Liver (tissue), 8 donors: ENCODE measurements at regions not wholly inside any gene's neighbourhood (a gene's known extent, or its start where the extent isn't known, plus 50 kb on each side); places are given as distances from the start of the nearest gene placed in this dataset.
A peak's percentile ranks its signal among the peaks of the same experiment; 100 is the strongest.

Source experiments
- DNase-seq: peaks from one replicate; pipeline ENCODE4 v3.0.0-alpha.2; 2017; ENCODE audit warnings: low spot score
- H3K27ac ChIP-seq, 2 donors: one replicate each; pipeline ENCODE4 v1.7.0; 2013; ENCODE audit warnings: inconsistent platforms in 2 of 2, low read length in 2 of 2, control low read depth in 1 of 2, low read depth in 1 of 2, mild to moderate bottlenecking in 1 of 2
- H3K27me3 ChIP-seq, 4 donors: one replicate each; pipeline versions ENCODE4 v1.6.1 to v1.7.0; 2013; ENCODE audit warnings: low read length in 3 of 4, inconsistent platforms in 1 of 4, mild to moderate bottlenecking in 1 of 4, moderate library complexity in 1 of 4; ENCODE audit not compliant: control insufficient read depth in 4 of 4, insufficient read depth in 4 of 4
- H3K36me3 ChIP-seq, 4 donors: one replicate each; pipeline versions ENCODE4 v1.6.1 to v1.7.0; 2013; ENCODE audit warnings: low read length in 3 of 4, mild to moderate bottlenecking in 3 of 4, low read depth in 1 of 4, moderate library complexity in 1 of 4; ENCODE audit not compliant: control insufficient read depth in 4 of 4, insufficient read depth in 3 of 4
- H3K4me1 ChIP-seq, 4 donors: one replicate each; pipeline versions ENCODE4 v1.6.1 to v1.7.0; 2013; ENCODE audit warnings: low read length in 3 of 4, mild to moderate bottlenecking in 3 of 4, moderate library complexity in 1 of 4; ENCODE audit not compliant: control insufficient read depth in 4 of 4, insufficient read depth in 4 of 4
- H3K4me3 ChIP-seq, 3 donors: one replicate each; pipeline versions ENCODE4 v1.6.1 to v1.7.0; 2013; ENCODE audit warnings: low read length in 3 of 3, control low read depth in 1 of 3, low read depth in 1 of 3, mild to moderate bottlenecking in 1 of 3
- H3K9ac ChIP-seq, 2 donors: one replicate each; pipeline ENCODE4 v1.7.0; 2013; ENCODE audit warnings: low read length in 2 of 2, mild to moderate bottlenecking in 2 of 2, moderate library complexity in 2 of 2, control low read depth in 1 of 2, low read depth in 1 of 2
- H3K9me3 ChIP-seq, 4 donors: one replicate each; pipeline versions ENCODE4 v1.6.1 to v1.7.0; 2013; ENCODE audit warnings: low read length in 3 of 4; ENCODE audit not compliant: control insufficient read depth in 4 of 4
- ATF3 ChIP-seq: IDR thresholded peaks from 2 replicates; pipeline ENCODE4 v1.6.1; 2016; ENCODE audit warnings: antibody characterized with exemption
- EGR1 ChIP-seq, 2 donors: IDR thresholded peaks; 2 replicates each; pipeline ENCODE4 v1.6.1; 2016 to 2018; ENCODE audit warnings: antibody characterized with exemption in 2 of 2, low read depth in 2 of 2
- FOXA1 ChIP-seq: IDR thresholded peaks from 2 replicates; pipeline ENCODE4 v1.6.1; 2016; ENCODE audit warnings: antibody characterized with exemption
- FOXA2 ChIP-seq: IDR thresholded peaks from 2 replicates; pipeline ENCODE4 v1.6.1; 2016; ENCODE audit warnings: antibody characterized with exemption
- GABPA ChIP-seq, 2 donors: IDR thresholded peaks in 1 of 2; conservative IDR thresholded peaks in 1 of 2; 2 replicates each; pipeline ENCODE4 v1.6.1; 2016; ENCODE audit warnings: antibody characterized with exemption in 2 of 2, mild to moderate bottlenecking in 1 of 2, moderate library complexity in 1 of 2
- HNF4A ChIP-seq, 2 donors: conservative IDR thresholded peaks; 2 replicates each; pipeline ENCODE4 v1.6.1; 2016; ENCODE audit warnings: antibody characterized with exemption in 2 of 2, mild to moderate bottlenecking in 2 of 2
- HNF4G ChIP-seq: IDR thresholded peaks from 2 replicates; pipeline ENCODE4 v1.6.1; 2016; ENCODE audit warnings: antibody characterized with exemption
- JUND ChIP-seq, 2 donors: IDR thresholded peaks; 2 replicates each; pipeline ENCODE4 v1.6.1; 2016; ENCODE audit warnings: antibody characterized with exemption in 2 of 2
- MAX ChIP-seq: IDR thresholded peaks from 2 replicates; pipeline ENCODE4 v1.6.1; 2016; ENCODE audit warnings: antibody characterized with exemption
- NR2F2 ChIP-seq: IDR thresholded peaks from 2 replicates; pipeline ENCODE4 v1.6.1; 2016; ENCODE audit warnings: antibody characterized with exemption
- RAD21 ChIP-seq, 2 donors: IDR thresholded peaks; 2 replicates each; pipeline ENCODE4 v1.6.1; 2016; ENCODE audit warnings: antibody characterized with exemption in 2 of 2, mild to moderate bottlenecking in 2 of 2
- REST ChIP-seq: IDR thresholded peaks from 2 replicates; pipeline ENCODE4 v1.6.1; 2016; ENCODE audit warnings: antibody characterized with exemption, mild to moderate bottlenecking
- RXRA ChIP-seq, 2 donors: IDR thresholded peaks; 2 replicates each; pipeline ENCODE4 v1.6.1; 2017 to 2018; ENCODE audit warnings: antibody characterized with exemption in 2 of 2, mild to moderate bottlenecking in 1 of 2
- SP1 ChIP-seq: IDR thresholded peaks from 2 replicates; pipeline ENCODE4 v1.6.1; 2018; ENCODE audit warnings: antibody characterized with exemption, mild to moderate bottlenecking
- TAF1 ChIP-seq: conservative IDR thresholded peaks from 2 replicates; pipeline ENCODE4 v1.6.1; 2016; ENCODE audit warnings: antibody characterized with exemption, mild to moderate bottlenecking
- YY1 ChIP-seq: IDR thresholded peaks from 2 replicates; pipeline ENCODE4 v1.6.1; 2016; ENCODE audit warnings: antibody characterized with exemption, mild to moderate bottlenecking
- ZBTB33 ChIP-seq: IDR thresholded peaks from 2 replicates; pipeline ENCODE4 v1.6.1; 2016; ENCODE audit warnings: antibody characterized with exemption
- WGBS: extraction: QIAGEN DNeasy Blood & Tissue Kit; methylation state at CpG from one replicate; pipeline ENCODE4 v1.1.7; 2013; 5-methylcytosine and 5-hydroxymethylcytosine counted together
- TF ChIP-seq, protein P1 (sequence below): fragments of 150-350 bp; IDR thresholded peaks from 2 replicates; pipeline ENCODE4 v1.5.1; 2017; ENCODE audit warnings: improper control_type of control experiment, low read depth, low read length; ENCODE audit not compliant: missing input control
- donor health status: healthy.
- donor health status: healthy.
- donor health status: healthy.
- donor health status: healthy.
- donor health status: healthy.

DNA sequence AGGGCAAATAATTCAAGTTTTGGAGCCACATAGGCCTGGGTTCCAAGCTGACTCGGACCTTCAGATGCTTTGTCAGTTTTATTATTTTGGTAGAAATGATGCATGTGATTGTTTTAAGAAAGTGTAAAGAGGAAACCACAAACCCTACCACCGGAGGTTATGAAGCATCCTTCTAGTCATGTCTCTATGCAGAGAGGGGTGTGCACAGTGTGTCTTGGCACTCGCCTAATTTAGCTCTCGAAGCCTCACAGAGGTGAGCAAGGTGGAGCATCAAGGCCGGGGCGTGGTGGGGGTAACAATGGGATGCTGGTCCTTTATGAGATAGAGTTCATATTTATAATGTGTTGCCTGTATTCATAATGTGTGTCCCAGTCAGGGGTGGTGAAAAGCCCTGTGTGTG, 63.7 kb upstream of the SMAD6 start:
- no peak overlapping the region for H3K27ac ChIP-seq
- H3K4me1 ChIP-seq: peaks cover 3 to 20% (median 16%) of the 10 kb centered on the region in 4 donors
- no peak overlapping the region for H3K4me3 ChIP-seq
- no peaks in the 10 kb centered on the region for H3K36me3 ChIP-seq
- H3K27me3 ChIP-seq: no peaks in the 10 kb centered on the region
- no peaks in the 10 kb centered on the region for H3K9me3 ChIP-seq
- TF ChIP-seq FOXA1 (no peak), GABPA (IDR thresholded peaks at IDR 0.05 in 1 of 2, conservative IDR thresholded peaks at IDR 0.05 in 1 of 2) (no peak)
- WGBS: 80% methylated on average over 6 of the region's 6 CpGs
- no peak overlapping the region for H3K9ac ChIP-seq
- no peak for DNase-seq

DNA sequence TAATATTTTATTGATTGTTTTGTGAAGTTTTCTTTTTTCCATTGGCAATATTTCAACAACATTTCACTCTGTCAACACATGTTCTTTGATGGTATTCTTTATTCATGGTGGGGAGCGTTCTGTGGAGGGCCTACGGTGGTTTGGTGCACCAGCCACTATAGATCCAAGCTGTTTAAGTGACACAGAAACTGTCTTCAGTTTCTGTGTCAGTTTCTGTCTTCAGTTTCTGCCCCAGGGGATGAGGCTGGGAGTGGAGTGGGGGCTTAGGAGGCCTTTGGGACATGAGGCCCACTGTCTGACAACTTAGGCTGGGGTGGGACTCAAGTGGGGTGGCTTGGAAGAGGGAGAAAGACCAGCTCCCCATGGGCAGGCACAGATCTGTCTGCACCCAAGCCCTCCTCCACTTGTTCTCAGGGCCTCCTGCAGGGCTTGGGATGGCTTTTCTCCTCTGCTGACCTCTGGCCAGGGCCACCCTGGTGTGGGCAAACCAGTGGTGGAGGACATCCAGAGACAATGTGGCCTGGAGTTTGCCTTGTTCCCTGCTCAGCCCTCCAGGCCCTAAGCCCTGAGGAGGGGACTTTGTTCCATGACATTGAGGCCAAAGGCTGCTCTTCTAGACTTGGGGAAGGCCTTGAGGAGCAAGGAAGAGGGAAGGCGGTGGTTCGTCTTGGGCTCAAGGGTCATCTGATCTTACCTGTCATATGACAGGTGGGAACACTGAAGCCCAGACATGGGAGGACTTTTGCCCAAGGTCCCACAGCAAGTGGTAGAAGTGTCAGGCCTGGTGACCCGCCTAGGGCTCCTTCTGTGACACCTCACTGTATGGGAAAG, 60.3 kb upstream of the SMAD6 start:
- DNase-seq: no peak
- Histone ChIP-seq H3K4me3 (no peak overlapping the region), H3K27ac (peak overlapping the region in 1 of 2 donors; percentile 37)

More for the DNA sequence above, 60.3 kb upstream of the SMAD6 start:
- no peaks in the 10 kb centered on the region for H3K27me3 ChIP-seq
- H3K9me3 ChIP-seq: no peaks in the 10 kb centered on the region
- H3K9ac ChIP-seq: no peak overlapping the region
- TF ChIP-seq ZBTB33 (no peak), FOXA1 (no peak), MAX (no peak), RXRA (IDR thresholded peaks at IDR 0.05) (no peak), JUND (IDR thresholded peaks at IDR 0.05) (no peak), SP1 (no peak), GABPA (IDR thresholded peaks at IDR 0.05 in 1 of 2, conservative IDR thresholded peaks at IDR 0.05 in 1 of 2) (no peak), RAD21 (IDR thresholded peaks at IDR 0.05) (no peak), FOXA2 (no peak), EGR1 (IDR thresholded peaks at IDR 0.05; ENCODE audit: low read depth in 2 of 2) (no peak), HNF4A (conservative IDR thresholded peaks at IDR 0.05) (no peak), HNF4G (no peak), TAF1 (no peak), NR2F2 (no peak), YY1 (no peak), ATF3 (no peak), REST (no peak)
- TF ChIP-seq, protein P1, sequence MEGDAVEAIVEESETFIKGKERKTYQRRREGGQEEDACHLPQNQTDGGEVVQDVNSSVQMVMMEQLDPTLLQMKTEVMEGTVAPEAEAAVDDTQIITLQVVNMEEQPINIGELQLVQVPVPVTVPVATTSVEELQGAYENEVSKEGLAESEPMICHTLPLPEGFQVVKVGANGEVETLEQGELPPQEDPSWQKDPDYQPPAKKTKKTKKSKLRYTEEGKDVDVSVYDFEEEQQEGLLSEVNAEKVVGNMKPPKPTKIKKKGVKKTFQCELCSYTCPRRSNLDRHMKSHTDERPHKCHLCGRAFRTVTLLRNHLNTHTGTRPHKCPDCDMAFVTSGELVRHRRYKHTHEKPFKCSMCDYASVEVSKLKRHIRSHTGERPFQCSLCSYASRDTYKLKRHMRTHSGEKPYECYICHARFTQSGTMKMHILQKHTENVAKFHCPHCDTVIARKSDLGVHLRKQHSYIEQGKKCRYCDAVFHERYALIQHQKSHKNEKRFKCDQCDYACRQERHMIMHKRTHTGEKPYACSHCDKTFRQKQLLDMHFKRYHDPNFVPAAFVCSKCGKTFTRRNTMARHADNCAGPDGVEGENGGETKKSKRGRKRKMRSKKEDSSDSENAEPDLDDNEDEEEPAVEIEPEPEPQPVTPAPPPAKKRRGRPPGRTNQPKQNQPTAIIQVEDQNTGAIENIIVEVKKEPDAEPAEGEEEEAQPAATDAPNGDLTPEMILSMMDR: no peak
- H3K4me1 ChIP-seq: peaks cover 12 to 42% (median 33%) of the 10 kb centered on the region in 4 donors
- 80% methylated on average over 5 of the region's 5 CpGs for WGBS
- H3K36me3 ChIP-seq: no peaks in the 10 kb centered on the region
